ENCODE measurements at regions not wholly inside any gene's neighbourhood (a gene's known extent, or its start where the extent isn't known, plus 50 kb on each side); places are given as distances from the start of the nearest gene placed in this dataset.

- H3K36me3 ChIP-seq = no peaks in the 10 kb centered on the region
- WGBS, 2 donors (ENCODE audit: low coverage in 1 of 2) = 77 to 86% methylated on average over 9 of the region's 9 CpGs
- in situ Hi-C loops (cut with MboI; ENCODE audit: low pct_ligation_motif_present in 1 of 4, low pct_unique_long_range_greater_than_20kb in 1 of 4, low sequenced_read_pairs in 3 of 4) = no loop called here
- no peaks in the 10 kb centered on the region for H3K4me1 ChIP-seq
- no peak overlapping the region for H3K27ac ChIP-seq
- intact Hi-C loops (cut with DNase I; ENCODE audit: low total_unique reads) = no loop called here
- H3K27me3 ChIP-seq = no peaks in the 10 kb centered on the region
- TF ChIP-seq POLR2A (IDR thresholded peaks at IDR 0.05) = no peak
- TF ChIP-seq CTCF (IDR thresholded peaks at IDR 0.05) = no peak
- no peak for TF ChIP-seq EP300 (IDR thresholded peaks at IDR 0.05; ENCODE audit: low read depth)
- no peak for TF ChIP-seq POLR2AphosphoS5 (IDR thresholded peaks at IDR 0.05)
- no peak overlapping the region for H3K4me3 ChIP-seq
- H3K9me3 ChIP-seq = no peaks in the 10 kb centered on the region
- no peak for DNase-seq
Measured at GRCh38 chr1:96002969-96003964, 718.3 kb upstream of the PTBP2 start.

DNA sequence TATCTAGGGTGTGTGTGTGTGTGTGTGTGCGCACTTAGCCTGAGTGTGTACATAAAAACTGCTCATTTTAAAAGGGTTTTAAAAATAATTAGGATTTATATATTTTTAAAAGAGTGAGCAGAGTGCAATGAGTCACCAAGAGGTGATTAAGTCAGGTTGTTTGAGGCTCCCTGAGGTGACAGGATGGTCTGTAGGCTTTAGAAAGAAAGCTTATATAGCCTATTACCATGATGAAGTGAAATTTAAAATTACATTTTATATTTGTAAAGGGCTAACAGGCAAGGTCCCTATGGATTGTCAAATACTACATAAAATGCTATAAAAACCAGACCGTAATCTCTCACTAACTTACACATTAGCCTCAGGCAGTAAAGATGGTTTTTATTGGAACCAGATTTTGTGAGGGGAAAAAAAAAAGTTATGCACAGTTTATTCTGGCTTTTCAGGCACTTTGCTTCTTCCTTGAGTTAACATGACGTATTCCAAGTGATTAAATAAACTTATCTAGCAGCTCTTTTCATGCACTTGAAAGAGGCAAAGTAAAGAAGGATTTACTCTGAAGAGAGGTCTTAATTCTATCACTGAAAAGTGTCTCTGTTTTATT lies 711.7 kb upstream of the PTBP2 start:
- H3K27ac ChIP-seq = no peak overlapping the region
- no peaks in the 10 kb centered on the region for H3K27me3 ChIP-seq
- no peak for TF ChIP-seq POLR2A (IDR thresholded peaks at IDR 0.05)
- TF ChIP-seq POLR2AphosphoS5 (IDR thresholded peaks at IDR 0.05) = no peak
- TF ChIP-seq EP300 (IDR thresholded peaks at IDR 0.05; ENCODE audit: low read depth) = no peak
- TF ChIP-seq CTCF (IDR thresholded peaks at IDR 0.05) = no peak
- no peaks in the 10 kb centered on the region for H3K36me3 ChIP-seq
- no peak for DNase-seq
- H3K4me1 ChIP-seq = no peaks in the 10 kb centered on the region
- in situ Hi-C loops (cut with MboI; ENCODE audit: low pct_ligation_motif_present in 1 of 4, low pct_unique_long_range_greater_than_20kb in 1 of 4, low sequenced_read_pairs in 3 of 4) (no loop called here), intact Hi-C loops (cut with DNase I; ENCODE audit: low total_unique reads) (no loop called here)
- 51 to 58% methylated on average over 3 of the region's 3 CpGs for WGBS, 2 donors (ENCODE audit: low coverage in 1 of 2)
- H3K9me3 ChIP-seq = no peaks in the 10 kb centered on the region
- H3K4me3 ChIP-seq = no peak overlapping the region

GRCh38 chr1:96011606-96012005 lies 710.0 kb upstream of the PTBP2 start:
- Histone ChIP-seq H3K9me3 (no peaks in the 10 kb centered on the region), H3K27ac (no peak overlapping the region), H3K27me3 (no peaks in the 10 kb centered on the region), H3K4me3 (no peak overlapping the region), H3K4me1 (no peaks in the 10 kb centered on the region), H3K36me3 (no peaks in the 10 kb centered on the region)
- intact Hi-C loops (cut with DNase I; ENCODE audit: low total_unique reads) (no loop called here), in situ Hi-C loops (cut with MboI; ENCODE audit: low pct_ligation_motif_present in 1 of 4, low pct_unique_long_range_greater_than_20kb in 1 of 4, low sequenced_read_pairs in 3 of 4) (no loop called here)
- DNase-seq = no peak
- 67 to 76% methylated on average over 4 of the region's 4 CpGs for WGBS, 2 donors (ENCODE audit: low coverage in 1 of 2)
- TF ChIP-seq POLR2AphosphoS5 (IDR thresholded peaks at IDR 0.05) (no peak), EP300 (IDR thresholded peaks at IDR 0.05; ENCODE audit: low read depth) (no peak), POLR2A (IDR thresholded peaks at IDR 0.05) (no peak)

- H3K9me3 ChIP-seq = no peaks in the 10 kb centered on the region
- no peaks in the 10 kb centered on the region for H3K36me3 ChIP-seq
- in situ Hi-C loops (cut with MboI; ENCODE audit: low pct_ligation_motif_present in 1 of 4, low pct_unique_long_range_greater_than_20kb in 1 of 4, low sequenced_read_pairs in 3 of 4) = no loop called here
- no peak overlapping the region for H3K4me3 ChIP-seq
- TF ChIP-seq EP300 (IDR thresholded peaks at IDR 0.05; ENCODE audit: low read depth) (no peak), POLR2A (IDR thresholded peaks at IDR 0.05) (no peak), POLR2AphosphoS5 (IDR thresholded peaks at IDR 0.05) (no peak), CTCF (IDR thresholded peaks at IDR 0.05) (no peak)
- intact Hi-C loops (cut with DNase I; ENCODE audit: low total_unique reads) = no loop called here
- no peak for DNase-seq
- no peaks in the 10 kb centered on the region for H3K4me1 ChIP-seq
- H3K27ac ChIP-seq = no peak overlapping the region
- H3K27me3 ChIP-seq = no peaks in the 10 kb centered on the region
- 83 to 91% methylated on average over 3 of the region's 3 CpGs for whole genome bisulfite sequencing, 2 donors (ENCODE audit: low coverage in 1 of 2)
Measured at GRCh38 chr1:96016219-96016618, 705.4 kb upstream of the PTBP2 start.
